ENCODE measurements at regions not wholly inside any gene's neighbourhood (a gene's known extent, or its start where the extent isn't known, plus 50 kb on each side); places are given as distances from the start of the nearest gene placed in this dataset.
"Not testable (repeated sequence)": the region's sequence is repeated elsewhere in the genome, so short reads cannot be mapped to it uniquely, and the experiment has no call there.

GRCh38 chrX:131646106-131646505, 102.2 kb downstream of the OR13H1 start:
- Histone ChIP-seq H3K9ac (ENCODE audit: low read depth, low read length) (no peak overlapping the region), H3K4me3 (ENCODE audit: low read length) (no peak overlapping the region)
- WGBS = 100% methylated on average over 1 of the region's 1 CpG

GRCh38 chrX:131649741-131650140, 105.9 kb downstream of the OR13H1 start:
- 88% methylated on average over 2 of the region's 5 CpGs for WGBS
- no peaks in the 10 kb centered on the region for H3K4me1 ChIP-seq (ENCODE audit: insufficient read depth, low read length)
- no peak overlapping the region for H3K27ac ChIP-seq (ENCODE audit: low read depth, low read length)
- no peaks in the 10 kb centered on the region for H3K36me3 ChIP-seq (ENCODE audit: insufficient read depth, low read length)
- no peaks in the 10 kb centered on the region for H3K9me3 ChIP-seq (ENCODE audit: insufficient read depth, low read depth, low read length)
- H3K9ac ChIP-seq (ENCODE audit: low read depth, low read length) = no peak overlapping the region
- no peak overlapping the region for H3K4me3 ChIP-seq (ENCODE audit: low read length)
- H3K27me3 ChIP-seq (ENCODE audit: insufficient read depth, low read length) = no peaks in the 10 kb centered on the region

More at GRCh38 chrX:131646106-131646505, 102.2 kb downstream of the OR13H1 start:
- H3K27me3 ChIP-seq (ENCODE audit: insufficient read depth, low read length) = no peaks in the 10 kb centered on the region
- H3K4me1 ChIP-seq (ENCODE audit: insufficient read depth, low read length) = no peaks in the 10 kb centered on the region
- no peaks in the 10 kb centered on the region for H3K36me3 ChIP-seq (ENCODE audit: insufficient read depth, low read length)
- no peaks in the 10 kb centered on the region for H3K9me3 ChIP-seq (ENCODE audit: insufficient read depth, low read depth, low read length)
- H3K27ac ChIP-seq (ENCODE audit: low read depth, low read length) = no peak overlapping the region

- Histone ChIP-seq H3K36me3 (ENCODE audit: insufficient read depth, low read length) (no peaks in the 10 kb centered on the region), H3K27ac (ENCODE audit: low read depth, low read length) (no peak overlapping the region), H3K9me3 (ENCODE audit: insufficient read depth, low read depth, low read length) (no peaks in the 10 kb centered on the region), H3K9ac (ENCODE audit: low read depth, low read length) (no peak overlapping the region), H3K27me3 (ENCODE audit: insufficient read depth, low read length) (no peaks in the 10 kb centered on the region), H3K4me1 (ENCODE audit: insufficient read depth, low read length) (no peaks in the 10 kb centered on the region), H3K4me3 (ENCODE audit: low read length) (no peak overlapping the region)
- 86% methylated on average over 4 of the region's 4 CpGs for WGBS
Observed at GRCh38 chrX:131650637-131651410, 107.0 kb downstream of the OR13H1 start.

GRCh38 chrX:131663726-131664125, 119.9 kb downstream of the OR13H1 start:
- H3K27ac ChIP-seq (ENCODE audit: low read depth, low read length); H3K4me3 ChIP-seq (ENCODE audit: low read length); H3K27me3 ChIP-seq (ENCODE audit: insufficient read depth, low read length); H3K36me3 ChIP-seq (ENCODE audit: insufficient read depth, low read length); H3K9me3 ChIP-seq (ENCODE audit: insufficient read depth, low read depth, low read length); H3K4me1 ChIP-seq (ENCODE audit: insufficient read depth, low read length); H3K9ac ChIP-seq (ENCODE audit: low read depth, low read length): not testable (repeated sequence)
- WGBS = 54% methylated on average over 9 of the region's 9 CpGs

- no peaks in the 10 kb centered on the region for H3K36me3 ChIP-seq (ENCODE audit: insufficient read depth, low read length)
- H3K4me1 ChIP-seq (ENCODE audit: insufficient read depth, low read length) = no peaks in the 10 kb centered on the region
- WGBS = 97% methylated on average over 2 of the region's 2 CpGs
- H3K27ac ChIP-seq (ENCODE audit: low read depth, low read length) = no peak overlapping the region
- no peaks in the 10 kb centered on the region for H3K27me3 ChIP-seq (ENCODE audit: insufficient read depth, low read length)
- H3K9me3 ChIP-seq (ENCODE audit: insufficient read depth, low read depth, low read length) = no peaks in the 10 kb centered on the region
- H3K9ac ChIP-seq (ENCODE audit: low read depth, low read length) = no peak overlapping the region
- no peak overlapping the region for H3K4me3 ChIP-seq (ENCODE audit: low read length)
Observed at GRCh38 chrX:131671735-131672134, 127.9 kb downstream of the OR13H1 start.

- no peak overlapping the region for H3K9ac ChIP-seq (ENCODE audit: low read depth, low read length)
- no peak overlapping the region for H3K27ac ChIP-seq (ENCODE audit: low read depth, low read length)
- H3K4me1 ChIP-seq (ENCODE audit: insufficient read depth, low read length) = no peaks in the 10 kb centered on the region
- WGBS = no CpG with 5 or more reads among the region's 1 CpG
- no peaks in the 10 kb centered on the region for H3K27me3 ChIP-seq (ENCODE audit: insufficient read depth, low read length)
- H3K36me3 ChIP-seq (ENCODE audit: insufficient read depth, low read length) = no peaks in the 10 kb centered on the region
- H3K4me3 ChIP-seq (ENCODE audit: low read length) = no peak overlapping the region
- no peaks in the 10 kb centered on the region for H3K9me3 ChIP-seq (ENCODE audit: insufficient read depth, low read depth, low read length)
Observed at GRCh38 chrX:131675596-131676194, 131.8 kb downstream of the OR13H1 start.

GRCh38 chrX:131677655-131678628, 134.1 kb downstream of the OR13H1 start:
- H3K9ac ChIP-seq (ENCODE audit: low read depth, low read length) = no peak overlapping the region
- H3K9me3 ChIP-seq (ENCODE audit: insufficient read depth, low read depth, low read length) = no peaks in the 10 kb centered on the region
- no peaks in the 10 kb centered on the region for H3K27me3 ChIP-seq (ENCODE audit: insufficient read depth, low read length)
- H3K36me3 ChIP-seq (ENCODE audit: insufficient read depth, low read length) = no peaks in the 10 kb centered on the region
- no peaks in the 10 kb centered on the region for H3K4me1 ChIP-seq (ENCODE audit: insufficient read depth, low read length)
- no peak overlapping the region for H3K4me3 ChIP-seq (ENCODE audit: low read length)
- 46% methylated on average over 19 of the region's 20 CpGs for WGBS
- H3K27ac ChIP-seq (ENCODE audit: low read depth, low read length) = no peak overlapping the region

GRCh38 chrX:131682735-131683134, 138.9 kb downstream of the OR13H1 start:
- not testable (repeated sequence) for H3K27ac ChIP-seq (ENCODE audit: low read depth, low read length); H3K4me3 ChIP-seq (ENCODE audit: low read length); H3K27me3 ChIP-seq (ENCODE audit: insufficient read depth, low read length); H3K9ac ChIP-seq (ENCODE audit: low read depth, low read length); H3K4me1 ChIP-seq (ENCODE audit: insufficient read depth, low read length); H3K36me3 ChIP-seq (ENCODE audit: insufficient read depth, low read length); H3K9me3 ChIP-seq (ENCODE audit: insufficient read depth, low read depth, low read length)
- WGBS = no CpG with 5 or more reads among the region's 1 CpG

GRCh38 chrX:131693359-131693758, 149.5 kb downstream of the OR13H1 start:
- Histone ChIP-seq H3K9ac (ENCODE audit: low read depth, low read length) (no peak overlapping the region), H3K36me3 (ENCODE audit: insufficient read depth, low read length) (peaks cover 68% of the 10 kb centered on the region), H3K4me3 (ENCODE audit: low read length) (no peak overlapping the region), H3K27ac (ENCODE audit: low read depth, low read length) (no peak overlapping the region), H3K9me3 (ENCODE audit: insufficient read depth, low read depth, low read length) (peaks cover 51% of the 10 kb centered on the region), H3K4me1 (ENCODE audit: insufficient read depth, low read length) (no peaks in the 10 kb centered on the region), H3K27me3 (ENCODE audit: insufficient read depth, low read length) (no peaks in the 10 kb centered on the region)

- H3K27ac ChIP-seq (ENCODE audit: low read depth, low read length); H3K4me3 ChIP-seq (ENCODE audit: low read length); H3K9ac ChIP-seq (ENCODE audit: low read depth, low read length); H3K27me3 ChIP-seq (ENCODE audit: insufficient read depth, low read length); H3K4me1 ChIP-seq (ENCODE audit: insufficient read depth, low read length): not testable (repeated sequence)
- 92% methylated on average over 2 of the region's 3 CpGs for WGBS
- peaks cover 45% of the 10 kb centered on the region for H3K9me3 ChIP-seq (ENCODE audit: insufficient read depth, low read depth, low read length)
- peaks cover 74% of the 10 kb centered on the region for H3K36me3 ChIP-seq (ENCODE audit: insufficient read depth, low read length)
Observed at GRCh38 chrX:131696989-131697388, 153.1 kb downstream of the OR13H1 start.

- H3K9ac ChIP-seq (ENCODE audit: low read depth, low read length) = no peak overlapping the region
- no peak overlapping the region for H3K4me3 ChIP-seq (ENCODE audit: low read length)
- 98% methylated on average over 5 of the region's 6 CpGs for WGBS
- H3K4me1 ChIP-seq (ENCODE audit: insufficient read depth, low read length) = no peaks in the 10 kb centered on the region
- no peaks in the 10 kb centered on the region for H3K27me3 ChIP-seq (ENCODE audit: insufficient read depth, low read length)
- no peak overlapping the region for H3K27ac ChIP-seq (ENCODE audit: low read depth, low read length)
- peaks cover 77% of the 10 kb centered on the region for H3K36me3 ChIP-seq (ENCODE audit: insufficient read depth, low read length)
- H3K9me3 ChIP-seq (ENCODE audit: insufficient read depth, low read depth, low read length) = no peaks in the 10 kb centered on the region
Observed at GRCh38 chrX:131703646-131704045, 159.8 kb downstream of the OR13H1 start.
